H1 (cell line): ENCODE measurements at regions not wholly inside any gene's neighbourhood (a gene's known extent, or its start where the extent isn't known, plus 50 kb on each side); places are given as distances from the start of the nearest gene placed in this dataset.
"Not testable (repeated sequence)": the region's sequence is repeated elsewhere in the genome, so short reads cannot be mapped to it uniquely, and the experiment has no call there.

Experiments
- CTCF ChIA-PET: fragments of 300-600 bp; sonication (Branson Sonifier 250); formaldehyde crosslinking; loops from one replicate; lab custom pipeline; 2021; ENCODE audit not compliant: partially characterized antibody; lab: Charles Lee
- POLR2A ChIA-PET: fragments of 300-600 bp; sonication (Branson Sonifier 250); formaldehyde crosslinking; loops from one replicate; lab custom pipeline; 2021; ENCODE audit warnings: inconsistent platforms; ENCODE audit not compliant: partially characterized antibody; lab: Charles Lee
- DNase-seq, 2 experiments: peaks; one replicate each; pipeline versions ENCODE4 v3.0.0 to v3.0.0-alpha.2; 2010 to 2022; ENCODE audit warnings: low spot score in 2 of 2, low read depth in 1 of 2, mixed read lengths in 1 of 2
- FAIRE-seq: peaks from 2 replicates; lab custom pipeline; 2011; peaks lifted over from hg19 to GRCh38; lab: Jason Lieb, UNC
- H2AFZ ChIP-seq: 2 replicates; pipeline ENCODE4 v1.8.1; 2012; ENCODE audit warnings: low read length, inconsistent platforms
- H2AK5ac ChIP-seq: 2 replicates; pipeline ENCODE4 v1.6.1; 2013; ENCODE audit warnings: low read depth, low read length
- H2BK120ac ChIP-seq: replicated peaks from 2 replicates; pipeline ENCODE3; 2013; ENCODE audit warnings: low read depth, low read length, inconsistent platforms
- H2BK12ac ChIP-seq: 2 replicates; pipeline ENCODE4 v1.6.1; 2013; ENCODE audit warnings: low read depth, low read length
- H2BK15ac ChIP-seq: 2 replicates; pipeline ENCODE4 v1.6.1; 2013; ENCODE audit warnings: low read length
- H2BK20ac ChIP-seq: 2 replicates; pipeline ENCODE4 v1.6.1; 2013; ENCODE audit warnings: low read length
- H2BK5ac ChIP-seq: 2 replicates; pipeline ENCODE4 v1.6.1; 2013; ENCODE audit warnings: low read depth, low read length
- H3K14ac ChIP-seq: 2 replicates; pipeline ENCODE4 v1.6.1; 2013; ENCODE audit warnings: inconsistent platforms; ENCODE audit not compliant: insufficient read length
- H3K18ac ChIP-seq: 2 replicates; pipeline ENCODE4 v1.6.1; 2013; ENCODE audit warnings: low read length; ENCODE audit errors: extremely low read depth
- H3K23ac ChIP-seq: 2 replicates; pipeline ENCODE4 v1.6.1; 2013; ENCODE audit warnings: inconsistent platforms; ENCODE audit not compliant: insufficient read length
- H3K23me2 ChIP-seq: 2 replicates; pipeline ENCODE4 v1.6.1; 2013; ENCODE audit warnings: low read depth, low read length
- H3K27ac ChIP-seq: 2 replicates; pipeline ENCODE4 v1.6.1; 2011; ENCODE audit warnings: low read depth, low read length, inconsistent platforms
- H3K27me3 ChIP-seq, 4 experiments: replicated peaks in 1 of 4; 1 replicate in 1 of 4; 2 replicates in 3 of 4; pipeline versions ENCODE4 v1.6.1 to v1.8.1; 2011 to 2013; ENCODE audit warnings: low read length in 3 of 4, mild to moderate bottlenecking in 3 of 4, inconsistent platforms in 2 of 4, mixed read lengths in 2 of 4, moderate library complexity in 1 of 4; ENCODE audit not compliant: control insufficient read depth in 3 of 4, insufficient read depth in 3 of 4; ENCODE audit errors: extremely low read depth in 1 of 4
- H3K36me3 ChIP-seq, 4 experiments: 2 replicates each; pipeline versions ENCODE4 v1.6.1 to v1.8.1; 2011 to 2013; ENCODE audit warnings: mild to moderate bottlenecking in 4 of 4, low read length in 3 of 4, moderate library complexity in 2 of 4, control low read depth in 1 of 4, inconsistent platforms in 1 of 4; ENCODE audit not compliant: insufficient read depth in 4 of 4, control insufficient read depth in 2 of 4
- H3K4ac ChIP-seq: replicated peaks from 2 replicates; pipeline ENCODE3; 2013; ENCODE audit warnings: low read length, low read depth, mixed read lengths, inconsistent platforms; ENCODE audit not compliant: insufficient read length
- H3K4me1 ChIP-seq, 4 experiments: replicated peaks in 1 of 4; 1 replicate in 1 of 4; 2 replicates in 3 of 4; pipeline versions ENCODE4 v1.6.1 to v1.8.1; 2011 to 2013; ENCODE audit warnings: low read length in 3 of 4, inconsistent platforms in 2 of 4, mixed read lengths in 1 of 4; ENCODE audit not compliant: insufficient read depth in 4 of 4, control insufficient read depth in 3 of 4
- H3K4me2 ChIP-seq, 2 experiments: 2 replicates each; pipeline versions ENCODE4 v1.6.1 to v1.8.1; 2011 to 2013; ENCODE audit warnings: low read depth in 2 of 2, low read length in 2 of 2, control low read depth in 1 of 2, inconsistent platforms in 1 of 2, mild to moderate bottlenecking in 1 of 2; ENCODE audit not compliant: insufficient read depth in 1 of 2
- H3K4me3 ChIP-seq, 4 experiments: fragments of 200-600, 300-600 bp in 1 of 4; sonication (generic), shearing (Covaris generic), sonication (Bioruptor Twin) in 1 of 4; 2 replicates each; pipeline versions ENCODE4 v1.5.1 to v1.8.1; 2011 to 2016; ENCODE audit warnings: low read length in 4 of 4, low read depth in 3 of 4, control low read depth in 2 of 4, inconsistent platforms in 2 of 4, mild to moderate bottlenecking in 2 of 4, mixed read lengths in 1 of 4, moderate library complexity in 1 of 4; ENCODE audit not compliant: insufficient read depth in 2 of 4; ENCODE audit errors: extremely low read depth in 1 of 4
- H3K56ac ChIP-seq: replicated peaks from 2 replicates; pipeline ENCODE3; 2013; ENCODE audit warnings: low read depth, mild to moderate bottlenecking, mixed read lengths, low read length, inconsistent platforms; ENCODE audit not compliant: insufficient read length
- H3K79me1 ChIP-seq: 2 replicates; pipeline ENCODE4 v1.6.1; 2013; ENCODE audit warnings: low read depth, low read length, control low read depth
- H3K79me2 ChIP-seq, 2 experiments: 2 replicates each; pipeline versions ENCODE4 v1.6.1 to v1.8.1; 2012 to 2013; ENCODE audit warnings: low read length in 2 of 2, mild to moderate bottlenecking in 2 of 2, inconsistent platforms in 1 of 2; ENCODE audit not compliant: insufficient read depth in 2 of 2, control insufficient read depth in 1 of 2
- H3K9ac ChIP-seq, 4 experiments: replicated peaks in 1 of 4; 1 replicate in 1 of 4; 2 replicates in 3 of 4; pipeline versions ENCODE4 v1.6.1 to v1.8.1; 2011 to 2013; ENCODE audit warnings: low read depth in 3 of 4, low read length in 3 of 4, control low read depth in 2 of 4, mild to moderate bottlenecking in 2 of 4, moderate library complexity in 2 of 4, inconsistent platforms in 1 of 4; ENCODE audit errors: extremely low read depth in 1 of 4
- H3K9me3 ChIP-seq, 2 experiments: 2 replicates each; pipeline versions ENCODE4 v1.6.1 to v1.8.1; 2012 to 2013; ENCODE audit warnings: mild to moderate bottlenecking in 2 of 2, moderate library complexity in 2 of 2, control low read depth in 1 of 2, inconsistent platforms in 1 of 2, low read depth in 1 of 2, low read length in 1 of 2, mixed read lengths in 1 of 2; ENCODE audit not compliant: insufficient read depth in 2 of 2
- H4K20me1 ChIP-seq, 2 experiments: replicated peaks in 1 of 2; 2 replicates each; pipeline versions ENCODE3 to v1.8.1; 2011 to 2013; ENCODE audit warnings: inconsistent platforms in 2 of 2, low read length in 2 of 2, mild to moderate bottlenecking in 1 of 2; ENCODE audit not compliant: insufficient read depth in 2 of 2, control insufficient read depth in 1 of 2
- H4K5ac ChIP-seq: 2 replicates; pipeline ENCODE4 v1.6.1; 2013; ENCODE audit warnings: low read length, low read depth, mixed read lengths, inconsistent platforms; ENCODE audit not compliant: insufficient read length
- H4K8ac ChIP-seq: 2 replicates; pipeline ENCODE4 v1.8.0; 2013; ENCODE audit warnings: mild to moderate bottlenecking, moderate library complexity, low read length, inconsistent platforms; ENCODE audit not compliant: insufficient read depth; ENCODE audit errors: extremely low read depth
- H4K91ac ChIP-seq: replicated peaks from 2 replicates; pipeline ENCODE3; 2013; ENCODE audit warnings: low read length, mixed read lengths, inconsistent platforms; ENCODE audit not compliant: insufficient read length
- WGBS, 2 experiments: shearing (Covaris generic) in 1 of 2; methylation state at CpG; one replicate each; pipeline versions ENCODE4 v1.1.6 to v1.1.7; 2013 to 2015; ENCODE audit warnings: low lambda C conversion rate in 2 of 2, mixed read lengths in 2 of 2, inconsistent platforms in 1 of 2, low coverage in 1 of 2, missing lambda C conversion rate in 1 of 2; ENCODE audit not compliant: insufficient replicate concordance in 2 of 2, insufficient coverage in 1 of 2, insufficient read length in 1 of 2; ENCODE audit errors: extremely low coverage in 1 of 2, missing lambda C conversion rate in 1 of 2; 5-methylcytosine and 5-hydroxymethylcytosine counted together

DNA sequence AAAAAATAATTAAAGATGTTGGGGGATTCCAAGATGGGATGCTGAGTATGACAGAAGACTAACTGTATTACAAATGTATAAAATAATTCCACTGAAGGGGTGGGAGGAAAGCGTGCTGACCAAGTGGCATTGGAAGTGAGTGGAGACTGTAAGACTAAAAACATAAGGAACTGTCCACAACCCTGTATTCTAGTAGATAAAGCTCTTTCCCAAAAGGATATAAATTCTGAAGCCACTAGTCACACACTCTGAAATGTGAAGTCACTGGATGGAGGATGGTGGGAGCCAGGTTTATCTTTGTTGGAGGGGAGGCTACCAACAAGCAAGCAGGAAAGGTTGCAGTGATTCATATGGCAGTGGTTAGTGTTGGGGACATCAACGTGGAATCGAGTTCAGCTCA, 182.8 kb upstream of the PLGLB2 start:
- H3K23me2 ChIP-seq, H4K20me1 ChIP-seq, H4K8ac ChIP-seq, H2BK120ac ChIP-seq, POLR2A ChIA-PET, H4K5ac ChIP-seq, H3K4me2 ChIP-seq, H3K9ac ChIP-seq, H3K79me1 ChIP-seq, H3K4me3 ChIP-seq, DNase-seq, FAIRE-seq, H2AFZ ChIP-seq, H3K79me2 ChIP-seq, CTCF ChIA-PET, H4K91ac ChIP-seq, H3K27me3 ChIP-seq, H3K9me3 ChIP-seq, H2BK5ac ChIP-seq, H3K4me1 ChIP-seq, H3K27ac ChIP-seq, H3K4ac ChIP-seq, H2BK12ac ChIP-seq, H3K23ac ChIP-seq, H2AK5ac ChIP-seq, H3K56ac ChIP-seq, H2BK20ac ChIP-seq, H3K14ac ChIP-seq, H2BK15ac ChIP-seq, H3K18ac ChIP-seq, H3K36me3 ChIP-seq: not testable (repeated sequence)
- WGBS, 2 experiments: 94% methylated on average over 1 of the region's 3 CpGs; no CpG with 5 or more reads in 1 of the 2 experiments

DNA sequence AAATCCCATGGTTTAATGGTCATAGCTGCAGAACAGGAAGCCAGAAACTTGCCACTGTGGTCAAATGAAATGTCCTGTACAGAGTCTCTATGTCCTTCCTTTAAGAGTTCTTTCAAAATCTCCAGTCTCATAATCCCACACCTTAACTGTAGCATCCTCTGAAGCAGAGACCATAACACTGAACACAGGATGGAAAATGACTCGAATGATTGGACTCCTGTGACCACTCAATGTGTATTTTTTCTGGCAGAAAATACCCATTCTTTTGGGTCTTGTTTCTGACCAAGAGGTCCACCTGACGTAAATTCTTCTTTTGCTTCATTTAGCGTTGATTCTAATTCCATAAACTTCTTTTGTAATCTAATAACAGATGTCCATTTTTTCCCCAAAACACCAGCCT, 181.4 kb upstream of the PLGLB2 start:
- H3K4me3 ChIP-seq, H3K56ac ChIP-seq, FAIRE-seq, H3K79me2 ChIP-seq, H3K27ac ChIP-seq, H4K91ac ChIP-seq, H3K18ac ChIP-seq, H3K9me3 ChIP-seq, H2AK5ac ChIP-seq, H3K9ac ChIP-seq, H3K4me2 ChIP-seq, H3K27me3 ChIP-seq, H3K36me3 ChIP-seq, CTCF ChIA-PET, H3K4me1 ChIP-seq, H3K4ac ChIP-seq, H3K79me1 ChIP-seq, H2BK15ac ChIP-seq, DNase-seq, H3K23me2 ChIP-seq, H4K20me1 ChIP-seq, H4K5ac ChIP-seq, H2BK5ac ChIP-seq, H2BK120ac ChIP-seq, H3K23ac ChIP-seq, H4K8ac ChIP-seq, H2BK12ac ChIP-seq, H2BK20ac ChIP-seq, H2AFZ ChIP-seq, H3K14ac ChIP-seq, POLR2A ChIA-PET: not testable (repeated sequence)
- 82% methylated on average over 3 of the region's 3 CpGs; no CpG with 5 or more reads in 1 of the 2 experiments for WGBS, 2 experiments
